DOHH2 (cell line): ENCODE measurements at regions not wholly inside any gene's neighbourhood (a gene's known extent, or its start where the extent isn't known, plus 50 kb on each side); places are given as distances from the start of the nearest gene placed in this dataset.

Experiments used
- H3F3A ChIP-seq: fragments of 200-600 bp; sonication (generic), shearing (Covaris generic); 2 replicates; pipeline ENCODE4 v1.6.0; 2016; ENCODE audit warnings: antibody characterized with exemption, mild to moderate bottlenecking; ENCODE audit not compliant: control insufficient read depth, insufficient read depth
- H3K27ac ChIP-seq: fragments of 200-600 bp; sonication (generic); 2 replicates; pipeline ENCODE4 v1.5.1; 2014; ENCODE audit warnings: low read depth, mild to moderate bottlenecking, low read length, moderate library complexity
- H3K27me3 ChIP-seq: fragments of 200-600 bp; sonication (generic); 2 replicates; pipeline ENCODE4 v1.6.1; 2014; ENCODE audit warnings: mild to moderate bottlenecking, low read length, mixed read lengths; ENCODE audit not compliant: control insufficient read depth
- H3K36me3 ChIP-seq: fragments of 200-600 bp; sonication (generic); 2 replicates; pipeline ENCODE4 v1.6.1; 2014; ENCODE audit warnings: mild to moderate bottlenecking, low read length, moderate library complexity, mixed read lengths; ENCODE audit not compliant: control insufficient read depth
- H3K4me1 ChIP-seq: fragments of 200-600 bp; sonication (generic); 2 replicates; pipeline ENCODE4 v1.6.1; 2014; ENCODE audit warnings: mild to moderate bottlenecking, low read length, mixed read lengths; ENCODE audit not compliant: control insufficient read depth
- H3K4me2 ChIP-seq: fragments of 200-600 bp; sonication (generic); 2 replicates; pipeline ENCODE4 v1.6.0; 2014; ENCODE audit warnings: mild to moderate bottlenecking, low read length, moderate library complexity
- H3K4me3 ChIP-seq: fragments of 200-600 bp; sonication (generic); 2 replicates; pipeline ENCODE4 v1.5.1; 2014; ENCODE audit warnings: mild to moderate bottlenecking, low read length, mixed read lengths
- H3K79me2 ChIP-seq: fragments of 200-600 bp; sonication (generic); 2 replicates; pipeline ENCODE4 v1.6.1; 2014; ENCODE audit warnings: mild to moderate bottlenecking, low read length, mixed read lengths; ENCODE audit not compliant: control insufficient read depth
- H3K9me2 ChIP-seq: fragments of 200-600 bp; sonication (generic); replicated peaks from 2 replicates; pipeline ENCODE4 v1.6.1; 2014; ENCODE audit warnings: mild to moderate bottlenecking, low read length, mixed read lengths; ENCODE audit not compliant: control insufficient read depth
- H3K9me3 ChIP-seq: fragments of 200-600 bp; sonication (generic); 2 replicates; pipeline ENCODE4 v1.6.1; 2014; ENCODE audit warnings: antibody characterized with exemption, low read length, mixed read lengths; ENCODE audit not compliant: control insufficient read depth, insufficient read depth
- H4K20me1 ChIP-seq: fragments of 200-600 bp; sonication (generic); 2 replicates; pipeline ENCODE4 v1.6.0; 2014; ENCODE audit warnings: low read depth, mild to moderate bottlenecking, antibody characterized with exemption, low read length, moderate library complexity; ENCODE audit not compliant: control insufficient read depth, insufficient read depth
- EZH2phosphoT487 ChIP-seq: fragments of 200-600 bp; sonication (generic); IDR thresholded peaks from 2 replicates; pipeline ENCODE4 v1.6.1; 2017; ENCODE audit warnings: borderline replicate concordance, mild to moderate bottlenecking, antibody characterized with exemption, low read length, moderate library complexity, mixed read lengths
- TF ChIP-seq, protein P1 (sequence below): fragments of 200-600 bp; sonication (generic); IDR thresholded peaks from one replicate; pipeline ENCODE4 v1.5.1; 2014; ENCODE audit warnings: antibody characterized with exemption, mild to moderate bottlenecking, low read depth, low read length; ENCODE audit not compliant: poor library complexity, severe bottlenecking

DNA sequence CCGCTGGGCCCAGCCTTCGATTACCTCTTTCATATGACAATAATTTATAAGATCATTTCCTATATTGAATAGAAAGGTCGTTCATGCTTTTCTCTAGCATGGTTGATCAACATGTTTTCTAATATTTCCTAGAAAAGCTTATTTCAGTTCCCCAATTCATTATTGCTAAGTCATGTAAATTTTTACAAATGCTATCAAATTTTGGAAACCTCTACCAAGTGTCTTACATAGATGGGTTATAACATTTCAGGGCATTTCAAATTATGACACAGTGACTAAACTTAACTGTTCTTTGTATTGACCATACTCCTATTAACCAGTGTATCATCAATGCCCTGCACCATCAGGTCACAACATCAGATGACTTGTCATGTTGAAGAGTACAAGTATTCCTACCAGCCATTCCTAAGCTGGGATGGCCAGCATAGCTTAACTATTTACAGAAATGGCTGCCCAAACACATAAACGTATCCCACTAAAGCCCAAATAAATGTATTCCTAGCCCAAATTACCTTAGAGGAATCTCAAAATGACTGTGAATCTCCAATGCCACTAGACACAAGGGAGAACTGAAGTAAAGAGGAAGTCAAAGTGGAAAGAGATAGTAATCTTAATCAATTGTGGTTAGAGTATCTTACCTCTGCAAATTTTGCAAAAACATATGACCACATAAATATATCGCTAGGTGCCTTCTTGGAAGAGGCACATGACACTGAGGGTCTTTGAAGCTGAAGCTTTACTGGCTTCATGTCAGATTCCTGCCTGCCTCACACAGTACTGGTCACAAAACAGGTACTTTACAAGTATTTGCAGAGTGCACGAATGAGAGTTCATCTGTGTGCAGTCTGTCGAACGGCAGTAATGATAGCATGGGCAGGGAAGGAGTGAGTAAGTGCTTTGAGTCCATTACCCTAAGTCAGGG is 87.3 kb upstream of the TLK1 start:
- no peak for TF ChIP-seq EZH2phosphoT487
- TF ChIP-seq, protein P1, sequence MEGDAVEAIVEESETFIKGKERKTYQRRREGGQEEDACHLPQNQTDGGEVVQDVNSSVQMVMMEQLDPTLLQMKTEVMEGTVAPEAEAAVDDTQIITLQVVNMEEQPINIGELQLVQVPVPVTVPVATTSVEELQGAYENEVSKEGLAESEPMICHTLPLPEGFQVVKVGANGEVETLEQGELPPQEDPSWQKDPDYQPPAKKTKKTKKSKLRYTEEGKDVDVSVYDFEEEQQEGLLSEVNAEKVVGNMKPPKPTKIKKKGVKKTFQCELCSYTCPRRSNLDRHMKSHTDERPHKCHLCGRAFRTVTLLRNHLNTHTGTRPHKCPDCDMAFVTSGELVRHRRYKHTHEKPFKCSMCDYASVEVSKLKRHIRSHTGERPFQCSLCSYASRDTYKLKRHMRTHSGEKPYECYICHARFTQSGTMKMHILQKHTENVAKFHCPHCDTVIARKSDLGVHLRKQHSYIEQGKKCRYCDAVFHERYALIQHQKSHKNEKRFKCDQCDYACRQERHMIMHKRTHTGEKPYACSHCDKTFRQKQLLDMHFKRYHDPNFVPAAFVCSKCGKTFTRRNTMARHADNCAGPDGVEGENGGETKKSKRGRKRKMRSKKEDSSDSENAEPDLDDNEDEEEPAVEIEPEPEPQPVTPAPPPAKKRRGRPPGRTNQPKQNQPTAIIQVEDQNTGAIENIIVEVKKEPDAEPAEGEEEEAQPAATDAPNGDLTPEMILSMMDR, result no peak
- Histone ChIP-seq H3K79me2 (no peaks in the 10 kb centered on the region), H3K9me3 (peaks cover 24% of the 10 kb centered on the region), H3K9me2 (no peaks in the 10 kb centered on the region), H3K36me3 (no peaks in the 10 kb centered on the region), H3K27ac (no peak overlapping the region), H3K4me3 (no peak overlapping the region), H4K20me1 (no peaks in the 10 kb centered on the region), H3K4me1 (peaks cover 5% of the 10 kb centered on the region), H3K4me2 (no peak overlapping the region), H3K27me3 (no peaks in the 10 kb centered on the region), H3F3A (no peaks in the 10 kb centered on the region)

DNA sequence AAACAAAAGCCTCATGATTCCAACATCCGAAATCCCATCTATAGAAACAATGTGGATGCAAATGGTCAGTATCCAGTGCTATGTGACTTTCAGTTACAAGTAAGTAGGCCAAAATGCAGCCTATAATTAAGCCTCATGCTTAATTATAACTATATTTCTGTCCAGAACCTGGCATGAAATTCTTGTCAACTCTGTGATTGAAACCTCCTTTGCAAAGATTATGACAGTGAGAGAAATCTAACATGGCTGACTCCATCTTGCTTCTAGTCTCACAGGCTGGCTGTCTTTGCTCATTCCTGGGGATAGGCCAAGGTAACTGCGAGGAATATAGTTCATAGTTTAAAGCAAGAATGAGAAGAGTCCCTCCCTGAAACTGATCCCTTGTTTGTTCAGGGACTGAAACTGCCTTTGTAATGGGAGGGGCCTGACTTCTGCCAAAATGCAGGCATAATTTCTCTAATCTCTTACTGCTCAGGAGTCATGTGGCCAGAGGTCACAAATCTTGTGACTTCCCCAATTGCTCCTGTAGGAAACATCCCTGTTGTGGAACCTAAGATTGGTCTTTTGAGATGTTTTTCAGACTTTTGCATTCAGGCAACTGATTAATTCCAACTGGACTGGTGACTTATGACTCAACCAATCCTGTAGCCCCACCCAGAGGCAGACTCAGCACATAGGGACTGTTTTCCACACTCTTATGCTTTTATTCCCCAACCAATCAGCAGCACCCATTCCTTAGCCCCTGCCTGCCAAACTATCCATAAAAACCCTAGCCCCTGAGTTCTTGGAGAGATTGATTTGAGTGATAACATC is 84.5 kb upstream of the TLK1 start:
- H3K27me3 ChIP-seq, result no peaks in the 10 kb centered on the region
- no peaks in the 10 kb centered on the region for H3K9me2 ChIP-seq
- H3K79me2 ChIP-seq, result no peaks in the 10 kb centered on the region
- TF ChIP-seq, protein P1, result no peak
- TF ChIP-seq EZH2phosphoT487, result no peak
- no peak overlapping the region for H3K27ac ChIP-seq
- no peak overlapping the region for H3K4me2 ChIP-seq
- H3F3A ChIP-seq, result no peaks in the 10 kb centered on the region
- peaks cover 24% of the 10 kb centered on the region for H3K9me3 ChIP-seq
- H4K20me1 ChIP-seq, result no peaks in the 10 kb centered on the region
- no peaks in the 10 kb centered on the region for H3K36me3 ChIP-seq
- H3K4me3 ChIP-seq, result no peak overlapping the region
- peaks cover 5% of the 10 kb centered on the region for H3K4me1 ChIP-seq

DNA sequence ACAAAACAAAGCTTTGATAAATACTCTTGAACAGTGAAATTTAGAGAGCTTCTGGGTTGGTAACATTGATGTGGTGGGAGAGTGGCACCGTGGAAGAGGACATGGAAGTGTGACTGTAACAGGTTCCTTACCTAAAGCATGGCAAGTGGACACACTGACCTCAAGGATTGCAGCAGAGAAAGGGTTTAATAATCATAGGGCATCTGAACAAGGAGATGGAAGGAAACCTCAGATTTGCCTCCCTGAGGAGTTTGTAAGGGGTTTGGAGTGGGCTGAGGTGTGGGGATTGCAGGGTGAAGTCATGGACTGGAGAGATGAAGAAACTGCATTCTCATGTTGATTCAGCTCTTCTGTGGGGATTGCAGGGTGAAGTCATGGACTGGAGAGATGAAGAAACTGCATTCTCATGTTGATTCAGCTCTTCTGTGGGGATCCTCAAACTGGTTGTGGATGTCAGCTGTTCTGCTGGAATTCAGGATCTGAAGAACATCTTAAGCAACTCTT is 83.8 kb upstream of the TLK1 start:
- H3K27ac ChIP-seq, result no peak overlapping the region
- no peaks in the 10 kb centered on the region for H4K20me1 ChIP-seq
- no peak overlapping the region for H3K4me2 ChIP-seq
- peaks cover 5% of the 10 kb centered on the region for H3K4me1 ChIP-seq
- H3K4me3 ChIP-seq, result no peak overlapping the region
- H3K79me2 ChIP-seq, result no peaks in the 10 kb centered on the region
- H3K27me3 ChIP-seq, result no peaks in the 10 kb centered on the region
- H3K36me3 ChIP-seq, result no peaks in the 10 kb centered on the region
- TF ChIP-seq EZH2phosphoT487, result no peak
- TF ChIP-seq, protein P1, result no peak
- H3K9me2 ChIP-seq, result no peaks in the 10 kb centered on the region
- H3F3A ChIP-seq, result no peaks in the 10 kb centered on the region
- H3K9me3 ChIP-seq, result peaks cover 24% of the 10 kb centered on the region
